Neural progenitor cell (in vitro differentiated cells): ENCODE measurements at regions not wholly inside any gene's neighbourhood (a gene's known extent, or its start where the extent isn't known, plus 50 kb on each side); places are given as distances from the start of the nearest gene placed in this dataset.

Experiments used
- CTCF ChIP-seq: fragments of 200-600 bp; sonication (generic); IDR thresholded peaks from 2 replicates; pipeline ENCODE4 v1.5.1; 2017; ENCODE audit warnings: antibody characterized with exemption, mild to moderate bottlenecking
- EZH2 ChIP-seq: fragments of 200-600 bp; sonication (generic); IDR thresholded peaks from 2 replicates; pipeline ENCODE4 v1.6.1; 2017; ENCODE audit warnings: antibody characterized with exemption, mild to moderate bottlenecking, moderate library complexity

GRCh38 chr6:67362976-67363375, 1272.1 kb upstream of the ADGRB3 start:
- no peak for TF ChIP-seq CTCF
- TF ChIP-seq EZH2, result no peak
